ENCODE measurements at regions not wholly inside any gene's neighbourhood (a gene's known extent, or its start where the extent isn't known, plus 50 kb on each side); places are given as distances from the start of the nearest gene placed in this dataset.

DNA sequence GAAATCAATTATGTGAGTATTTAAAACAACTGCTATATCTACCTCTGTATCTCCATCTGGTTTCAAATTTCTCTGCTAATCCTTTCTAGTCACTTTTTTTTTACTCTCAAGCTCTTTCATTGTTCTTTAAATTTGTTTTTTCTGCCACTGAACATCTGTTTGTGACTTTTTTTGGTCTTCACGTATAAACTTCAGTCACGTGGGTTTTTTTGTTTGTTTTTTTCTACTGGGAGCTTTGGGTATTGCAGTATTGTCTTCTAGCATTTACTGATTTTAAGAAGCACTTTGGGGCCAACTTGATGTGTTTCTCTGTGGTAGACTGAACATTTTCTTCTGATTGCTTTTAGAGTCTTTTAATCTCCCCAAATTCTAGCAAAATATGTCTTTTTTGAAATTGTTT, 262.6 kb upstream of the RXFP2 start:
- no peak for DNase-seq (ENCODE audit: low spot score)
- H3K27me3 ChIP-seq (ENCODE audit: control insufficient read depth in 4 of 4, insufficient read depth in 4 of 4, low read length in 3 of 4) = peaks cover 0 to 6% (median 1%) of the 10 kb centered on the region in 4 donors
- H3K4me1 ChIP-seq (ENCODE audit: control insufficient read depth in 4 of 4, insufficient read depth in 4 of 4, low read length in 3 of 4) = no peaks in the 10 kb centered on the region
- TF ChIP-seq, protein P1, sequence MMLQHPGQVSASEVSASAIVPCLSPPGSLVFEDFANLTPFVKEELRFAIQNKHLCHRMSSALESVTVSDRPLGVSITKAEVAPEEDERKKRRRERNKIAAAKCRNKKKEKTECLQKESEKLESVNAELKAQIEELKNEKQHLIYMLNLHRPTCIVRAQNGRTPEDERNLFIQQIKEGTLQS (IDR thresholded peaks at IDR 0.05) = no peak
- no peak for TF ChIP-seq RXRA (IDR thresholded peaks at IDR 0.05)
- TF ChIP-seq, protein P2, sequence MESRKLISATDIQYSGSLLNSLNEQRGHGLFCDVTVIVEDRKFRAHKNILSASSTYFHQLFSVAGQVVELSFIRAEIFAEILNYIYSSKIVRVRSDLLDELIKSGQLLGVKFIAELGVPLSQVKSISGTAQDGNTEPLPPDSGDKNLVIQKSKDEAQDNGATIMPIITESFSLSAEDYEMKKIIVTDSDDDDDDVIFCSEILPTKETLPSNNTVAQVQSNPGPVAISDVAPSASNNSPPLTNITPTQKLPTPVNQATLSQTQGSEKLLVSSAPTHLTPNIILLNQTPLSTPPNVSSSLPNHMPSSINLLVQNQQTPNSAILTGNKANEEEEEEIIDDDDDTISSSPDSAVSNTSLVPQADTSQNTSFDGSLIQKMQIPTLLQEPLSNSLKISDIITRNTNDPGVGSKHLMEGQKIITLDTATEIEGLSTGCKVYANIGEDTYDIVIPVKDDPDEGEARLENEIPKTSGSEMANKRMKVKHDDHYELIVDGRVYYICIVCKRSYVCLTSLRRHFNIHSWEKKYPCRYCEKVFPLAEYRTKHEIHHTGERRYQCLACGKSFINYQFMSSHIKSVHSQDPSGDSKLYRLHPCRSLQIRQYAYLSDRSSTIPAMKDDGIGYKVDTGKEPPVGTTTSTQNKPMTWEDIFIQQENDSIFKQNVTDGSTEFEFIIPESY (IDR thresholded peaks at IDR 0.05) = no peak
- H3K4me3 ChIP-seq (ENCODE audit: low read depth in 1 of 3, low read length in 3 of 3) = no peak overlapping the region
- H3K9ac ChIP-seq (ENCODE audit: low read depth in 1 of 2, low read length in 2 of 2) = no peak overlapping the region
- WGBS = 11% methylated on average over 2 of the region's 2 CpGs
- H3K9me3 ChIP-seq (ENCODE audit: control insufficient read depth in 4 of 4, low read length in 3 of 4) = no peaks in the 10 kb centered on the region
- no peak overlapping the region for H3K27ac ChIP-seq (ENCODE audit: low read depth in 1 of 2, low read length in 2 of 2)
- no peaks in the 10 kb centered on the region for H3K36me3 ChIP-seq (ENCODE audit: control insufficient read depth in 4 of 4, insufficient read depth in 3 of 4, low read depth in 1 of 4, low read length in 3 of 4)

DNA sequence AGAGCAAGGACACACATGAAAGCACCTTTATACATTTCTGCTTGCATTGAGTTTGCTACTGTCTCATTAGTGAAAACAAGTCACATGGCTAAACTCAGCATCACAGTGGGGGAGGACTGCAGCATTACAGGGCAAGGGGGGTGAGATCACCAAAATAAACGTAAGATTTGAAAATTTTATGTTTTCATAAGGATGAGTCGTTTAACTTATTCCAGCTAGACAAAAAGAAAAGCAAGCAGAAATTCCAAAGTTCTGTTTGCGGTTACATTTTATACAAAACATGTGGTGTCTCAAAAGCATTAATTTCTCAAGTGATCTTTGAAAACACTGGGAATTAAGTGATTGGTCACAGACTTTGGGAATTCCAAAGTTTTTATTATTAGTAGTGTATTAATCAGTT, 261.4 kb upstream of the RXFP2 start:
- no peak for TF ChIP-seq FOXA1 (IDR thresholded peaks at IDR 0.05)
- TF ChIP-seq TAF1 (conservative IDR thresholded peaks at IDR 0.05) = no peak
- no peak for TF ChIP-seq NR2F2 (IDR thresholded peaks at IDR 0.05)
- no peak for TF ChIP-seq JUND (IDR thresholded peaks at IDR 0.05)
- TF ChIP-seq, protein P1 (IDR thresholded peaks at IDR 0.05) = no peak
- no peak for TF ChIP-seq FOXA2 (IDR thresholded peaks at IDR 0.05)
- TF ChIP-seq RXRA (IDR thresholded peaks at IDR 0.05) = no peak
- no peak for TF ChIP-seq HNF4G (IDR thresholded peaks at IDR 0.05)
- TF ChIP-seq, protein P3, sequence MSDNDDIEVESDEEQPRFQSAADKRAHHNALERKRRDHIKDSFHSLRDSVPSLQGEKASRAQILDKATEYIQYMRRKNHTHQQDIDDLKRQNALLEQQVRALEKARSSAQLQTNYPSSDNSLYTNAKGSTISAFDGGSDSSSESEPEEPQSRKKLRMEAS (IDR thresholded peaks at IDR 0.05) = no peak
- TF ChIP-seq HNF4A (conservative IDR thresholded peaks at IDR 0.05) = no peak
- TF ChIP-seq YY1 (IDR thresholded peaks at IDR 0.05) = no peak
- TF ChIP-seq GABPA (IDR thresholded peaks at IDR 0.05 in 1 of 2, conservative IDR thresholded peaks at IDR 0.05 in 1 of 2) = no peak
- no peak for TF ChIP-seq RAD21 (IDR thresholded peaks at IDR 0.05)
- no peak for TF ChIP-seq EGR1 (IDR thresholded peaks at IDR 0.05; ENCODE audit: low read depth in 2 of 2)
- TF ChIP-seq, protein P4, sequence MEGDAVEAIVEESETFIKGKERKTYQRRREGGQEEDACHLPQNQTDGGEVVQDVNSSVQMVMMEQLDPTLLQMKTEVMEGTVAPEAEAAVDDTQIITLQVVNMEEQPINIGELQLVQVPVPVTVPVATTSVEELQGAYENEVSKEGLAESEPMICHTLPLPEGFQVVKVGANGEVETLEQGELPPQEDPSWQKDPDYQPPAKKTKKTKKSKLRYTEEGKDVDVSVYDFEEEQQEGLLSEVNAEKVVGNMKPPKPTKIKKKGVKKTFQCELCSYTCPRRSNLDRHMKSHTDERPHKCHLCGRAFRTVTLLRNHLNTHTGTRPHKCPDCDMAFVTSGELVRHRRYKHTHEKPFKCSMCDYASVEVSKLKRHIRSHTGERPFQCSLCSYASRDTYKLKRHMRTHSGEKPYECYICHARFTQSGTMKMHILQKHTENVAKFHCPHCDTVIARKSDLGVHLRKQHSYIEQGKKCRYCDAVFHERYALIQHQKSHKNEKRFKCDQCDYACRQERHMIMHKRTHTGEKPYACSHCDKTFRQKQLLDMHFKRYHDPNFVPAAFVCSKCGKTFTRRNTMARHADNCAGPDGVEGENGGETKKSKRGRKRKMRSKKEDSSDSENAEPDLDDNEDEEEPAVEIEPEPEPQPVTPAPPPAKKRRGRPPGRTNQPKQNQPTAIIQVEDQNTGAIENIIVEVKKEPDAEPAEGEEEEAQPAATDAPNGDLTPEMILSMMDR (IDR thresholded peaks at IDR 0.05; ENCODE audit: low read depth, low read length, missing input control) = no peak
- TF ChIP-seq, protein P2 (IDR thresholded peaks at IDR 0.05) = no peak
- TF ChIP-seq SP1 (IDR thresholded peaks at IDR 0.05) = no peak
- TF ChIP-seq, protein P5, sequence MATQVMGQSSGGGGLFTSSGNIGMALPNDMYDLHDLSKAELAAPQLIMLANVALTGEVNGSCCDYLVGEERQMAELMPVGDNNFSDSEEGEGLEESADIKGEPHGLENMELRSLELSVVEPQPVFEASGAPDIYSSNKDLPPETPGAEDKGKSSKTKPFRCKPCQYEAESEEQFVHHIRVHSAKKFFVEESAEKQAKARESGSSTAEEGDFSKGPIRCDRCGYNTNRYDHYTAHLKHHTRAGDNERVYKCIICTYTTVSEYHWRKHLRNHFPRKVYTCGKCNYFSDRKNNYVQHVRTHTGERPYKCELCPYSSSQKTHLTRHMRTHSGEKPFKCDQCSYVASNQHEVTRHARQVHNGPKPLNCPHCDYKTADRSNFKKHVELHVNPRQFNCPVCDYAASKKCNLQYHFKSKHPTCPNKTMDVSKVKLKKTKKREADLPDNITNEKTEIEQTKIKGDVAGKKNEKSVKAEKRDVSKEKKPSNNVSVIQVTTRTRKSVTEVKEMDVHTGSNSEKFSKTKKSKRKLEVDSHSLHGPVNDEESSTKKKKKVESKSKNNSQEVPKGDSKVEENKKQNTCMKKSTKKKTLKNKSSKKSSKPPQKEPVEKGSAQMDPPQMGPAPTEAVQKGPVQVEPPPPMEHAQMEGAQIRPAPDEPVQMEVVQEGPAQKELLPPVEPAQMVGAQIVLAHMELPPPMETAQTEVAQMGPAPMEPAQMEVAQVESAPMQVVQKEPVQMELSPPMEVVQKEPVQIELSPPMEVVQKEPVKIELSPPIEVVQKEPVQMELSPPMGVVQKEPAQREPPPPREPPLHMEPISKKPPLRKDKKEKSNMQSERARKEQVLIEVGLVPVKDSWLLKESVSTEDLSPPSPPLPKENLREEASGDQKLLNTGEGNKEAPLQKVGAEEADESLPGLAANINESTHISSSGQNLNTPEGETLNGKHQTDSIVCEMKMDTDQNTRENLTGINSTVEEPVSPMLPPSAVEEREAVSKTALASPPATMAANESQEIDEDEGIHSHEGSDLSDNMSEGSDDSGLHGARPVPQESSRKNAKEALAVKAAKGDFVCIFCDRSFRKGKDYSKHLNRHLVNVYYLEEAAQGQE (IDR thresholded peaks at IDR 0.05) = no peak
- Histone ChIP-seq H3K27me3 (ENCODE audit: control insufficient read depth in 4 of 4, insufficient read depth in 4 of 4, low read length in 3 of 4) (peaks cover 0 to 6% (median 0%) of the 10 kb centered on the region in 4 donors), H3K4me3 (ENCODE audit: low read depth in 1 of 3, low read length in 3 of 3) (no peak overlapping the region), H3K4me1 (ENCODE audit: control insufficient read depth in 4 of 4, insufficient read depth in 4 of 4, low read length in 3 of 4) (no peaks in the 10 kb centered on the region), H3K9ac (ENCODE audit: low read depth in 1 of 2, low read length in 2 of 2) (no peak overlapping the region), H3K27ac (ENCODE audit: low read depth in 1 of 2, low read length in 2 of 2) (no peak overlapping the region), H3K36me3 (ENCODE audit: control insufficient read depth in 4 of 4, insufficient read depth in 3 of 4, low read depth in 1 of 4, low read length in 3 of 4) (no peaks in the 10 kb centered on the region), H3K9me3 (ENCODE audit: control insufficient read depth in 4 of 4, low read length in 3 of 4) (no peaks in the 10 kb centered on the region)
- no peak for DNase-seq (ENCODE audit: low spot score)
- 75% methylated on average over 3 of the region's 3 CpGs for WGBS
